SU-DHL-6 (cell line): ENCODE measurements at regions not wholly inside any gene's neighbourhood (a gene's known extent, or its start where the extent isn't known, plus 50 kb on each side); places are given as distances from the start of the nearest gene placed in this dataset.
"Not testable (repeated sequence)": the region's sequence is repeated elsewhere in the genome, so short reads cannot be mapped to it uniquely, and the experiment has no call there.

Source experiments
- H2AFZ ChIP-seq: fragments of 200-600 bp; sonication (generic); 2 replicates; pipeline ENCODE4 v1.6.1; 2014; ENCODE audit warnings: low read depth, mild to moderate bottlenecking, moderate library complexity, mixed read lengths, antibody characterized with exemption, low read length; ENCODE audit not compliant: severe bottlenecking
- H3F3A ChIP-seq: fragments of 200-600 bp; shearing (Covaris generic); 2 replicates; pipeline ENCODE4 v1.6.0; 2016; ENCODE audit warnings: antibody characterized with exemption, mild to moderate bottlenecking; ENCODE audit not compliant: insufficient read depth
- H3K27ac ChIP-seq: fragments of 200-600 bp; sonication (generic); 2 replicates; pipeline ENCODE4 v1.5.1; 2016; ENCODE audit warnings: low read depth, mild to moderate bottlenecking, low read length, moderate library complexity, mixed read lengths
- H3K27me3 ChIP-seq: fragments of 200-600 bp; sonication (generic), shearing (Covaris generic); 2 replicates; pipeline ENCODE4 v1.6.0; 2014; ENCODE audit warnings: mild to moderate bottlenecking, low read length
- H3K36me3 ChIP-seq: fragments of 200-600 bp; sonication (generic); 2 replicates; pipeline ENCODE4 v1.6.1; 2014; ENCODE audit warnings: mild to moderate bottlenecking, low read length, mixed read lengths
- H3K4me2 ChIP-seq: fragments of 300-600, 200-600 bp; shearing (Covaris generic), sonication (generic); 2 replicates; pipeline ENCODE4 v1.6.0; 2014; ENCODE audit warnings: low read length, low read depth, mild to moderate bottlenecking; ENCODE audit not compliant: poor library complexity, severe bottlenecking
- H3K4me3 ChIP-seq: fragments of 200-600 bp; sonication (generic); 2 replicates; pipeline ENCODE4 v1.5.1; 2014; ENCODE audit warnings: antibody characterized with exemption, low read length, mild to moderate bottlenecking, mixed read lengths; ENCODE audit not compliant: insufficient read depth, poor library complexity, severe bottlenecking
- H3K79me2 ChIP-seq: fragments of 200-600 bp; sonication (generic); 2 replicates; pipeline ENCODE4 v1.6.1; 2014; ENCODE audit warnings: mild to moderate bottlenecking, low read length, moderate library complexity; ENCODE audit not compliant: insufficient read depth
- H3K9ac ChIP-seq: fragments of 200-600 bp; sonication (generic); 2 replicates; pipeline ENCODE4 v1.7.0; 2014; ENCODE audit warnings: mild to moderate bottlenecking, low read length
- H3K9me2 ChIP-seq: fragments of 200-600 bp; sonication (generic); replicated peaks from 2 replicates; pipeline ENCODE4 v1.6.1; 2014; ENCODE audit warnings: low read length; ENCODE audit not compliant: insufficient read depth
- H3K9me3 ChIP-seq: fragments of 200-600 bp; sonication (generic); 2 replicates; pipeline ENCODE4 v1.6.1; 2014; ENCODE audit warnings: low read length, mixed read lengths; ENCODE audit not compliant: insufficient read depth
- H4K20me1 ChIP-seq: fragments of 200-600 bp; sonication (generic); 2 replicates; pipeline ENCODE4 v1.6.1; 2014; ENCODE audit warnings: low read depth, mild to moderate bottlenecking, antibody characterized with exemption, low read length, moderate library complexity, mixed read lengths

DNA sequence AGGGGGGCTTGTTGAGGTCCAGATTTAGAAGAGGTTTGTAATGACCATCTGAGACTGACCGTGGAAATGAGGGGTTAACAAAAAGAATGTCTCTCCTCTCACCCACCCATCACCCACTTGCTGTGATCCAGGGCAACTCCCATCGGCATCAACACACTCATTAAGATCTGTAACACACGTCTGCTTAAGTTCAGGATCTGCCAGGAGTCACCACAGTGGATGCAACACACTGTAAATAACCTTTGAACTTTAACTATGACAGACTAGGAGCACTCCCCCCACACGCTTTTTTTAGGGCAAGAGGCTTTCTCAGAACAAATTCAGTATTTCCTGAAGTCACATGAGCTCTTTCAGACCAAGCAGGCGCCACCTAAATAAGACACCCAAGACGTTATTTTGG, 301.9 kb downstream of the ANAPC1 start:
- not testable (repeated sequence) for H3K27ac ChIP-seq, H2AFZ ChIP-seq, H3K36me3 ChIP-seq, H3K79me2 ChIP-seq, H3F3A ChIP-seq, H3K4me2 ChIP-seq, H4K20me1 ChIP-seq, H3K27me3 ChIP-seq, H3K9me2 ChIP-seq, H3K9ac ChIP-seq, H3K4me3 ChIP-seq, H3K9me3 ChIP-seq

DNA sequence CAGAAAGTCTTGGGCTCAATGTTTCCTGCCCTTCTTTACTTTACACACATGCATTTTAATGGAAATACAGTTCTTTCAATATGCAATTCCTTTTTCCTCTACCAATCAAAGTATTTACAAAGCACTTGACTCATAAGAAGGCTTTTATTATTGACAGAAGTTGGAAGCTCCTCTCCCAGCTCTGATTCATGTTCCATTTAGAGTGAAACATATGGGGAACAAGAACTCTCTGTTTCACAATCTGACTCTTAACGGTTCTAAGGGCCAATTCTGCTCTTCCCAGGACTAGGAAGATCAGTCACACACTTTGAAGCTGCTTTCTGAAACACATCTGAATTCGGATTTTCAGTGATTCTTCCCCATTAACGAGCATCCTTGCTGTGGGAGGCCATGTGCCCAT, 300.5 kb downstream of the ANAPC1 start:
- not testable (repeated sequence) for H3K27me3 ChIP-seq, H3K79me2 ChIP-seq, H3K36me3 ChIP-seq, H3K4me3 ChIP-seq, H3K9me3 ChIP-seq, H2AFZ ChIP-seq, H4K20me1 ChIP-seq, H3K27ac ChIP-seq, H3F3A ChIP-seq, H3K4me2 ChIP-seq, H3K9ac ChIP-seq, H3K9me2 ChIP-seq

DNA sequence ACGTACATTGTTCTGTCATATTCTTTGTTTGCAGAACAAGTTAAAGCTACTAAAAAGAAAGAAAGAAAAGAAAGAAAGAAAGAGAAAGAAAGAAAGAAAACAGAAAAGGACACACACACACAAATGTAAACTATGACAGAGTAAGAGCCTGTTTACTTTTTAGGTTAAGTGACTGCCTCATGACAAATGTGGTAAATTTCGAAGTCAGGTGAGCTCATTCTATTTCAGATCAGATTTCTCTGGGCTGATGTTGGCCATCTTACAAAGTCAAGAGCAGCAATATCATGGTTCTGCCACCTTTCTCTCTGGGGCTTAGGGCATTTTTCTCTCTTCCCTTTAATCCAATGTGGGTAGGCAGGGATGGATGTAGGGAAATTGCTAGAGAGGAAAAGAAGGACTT, 299.5 kb downstream of the ANAPC1 start:
- not testable (repeated sequence) for H3K4me2 ChIP-seq, H3K9ac ChIP-seq, H2AFZ ChIP-seq, H3K36me3 ChIP-seq, H3K9me2 ChIP-seq, H3K27me3 ChIP-seq, H3K27ac ChIP-seq, H3K9me3 ChIP-seq, H3K4me3 ChIP-seq, H3K79me2 ChIP-seq, H3F3A ChIP-seq, H4K20me1 ChIP-seq

DNA sequence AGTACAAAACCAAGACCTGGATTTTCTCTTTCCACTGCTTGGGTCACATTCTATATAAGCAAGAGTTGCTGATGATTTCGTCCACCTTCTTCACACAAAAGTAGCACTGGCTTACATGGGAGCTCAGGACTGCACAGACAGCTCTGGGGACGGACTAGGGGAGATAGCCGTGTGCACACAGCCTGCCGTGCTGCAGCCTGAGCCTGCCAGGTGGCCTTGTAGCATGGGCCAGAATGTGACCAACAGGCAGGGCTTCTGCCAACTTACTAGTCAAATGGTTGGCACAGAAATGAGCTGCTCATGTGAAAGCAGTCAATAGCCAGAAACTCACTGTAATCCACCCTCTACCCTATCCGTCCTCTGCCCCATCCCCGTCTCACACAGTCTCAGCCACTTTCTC, 299.0 kb downstream of the ANAPC1 start:
- not testable (repeated sequence) for H3K27me3 ChIP-seq, H3K9me2 ChIP-seq, H3K79me2 ChIP-seq, H3K36me3 ChIP-seq, H3F3A ChIP-seq, H3K9ac ChIP-seq, H3K4me3 ChIP-seq, H3K9me3 ChIP-seq, H3K4me2 ChIP-seq, H3K27ac ChIP-seq, H2AFZ ChIP-seq, H4K20me1 ChIP-seq

DNA sequence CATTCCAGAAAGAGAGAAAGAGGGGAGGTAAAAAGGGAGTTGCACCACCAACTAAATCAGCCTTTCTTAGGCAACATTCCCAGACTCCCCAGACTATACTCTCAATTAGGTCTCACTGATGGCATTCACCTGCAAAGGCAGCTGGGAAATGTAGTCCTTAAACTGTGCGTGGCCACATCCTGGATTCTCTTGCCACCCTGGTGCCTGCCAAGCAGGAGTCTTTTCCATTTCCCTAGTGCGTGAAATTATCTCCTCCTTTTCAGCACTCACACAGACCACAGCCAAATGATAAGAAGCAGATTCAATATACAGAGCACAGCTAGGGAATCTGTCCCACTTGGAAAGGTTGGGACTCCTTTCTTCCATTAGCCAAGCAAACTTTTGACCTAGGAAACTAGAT, 298.0 kb downstream of the ANAPC1 start:
- H3F3A ChIP-seq, H4K20me1 ChIP-seq, H2AFZ ChIP-seq, H3K4me3 ChIP-seq, H3K9me2 ChIP-seq, H3K79me2 ChIP-seq, H3K27ac ChIP-seq, H3K27me3 ChIP-seq, H3K9me3 ChIP-seq, H3K9ac ChIP-seq, H3K36me3 ChIP-seq, H3K4me2 ChIP-seq: not testable (repeated sequence)

DNA sequence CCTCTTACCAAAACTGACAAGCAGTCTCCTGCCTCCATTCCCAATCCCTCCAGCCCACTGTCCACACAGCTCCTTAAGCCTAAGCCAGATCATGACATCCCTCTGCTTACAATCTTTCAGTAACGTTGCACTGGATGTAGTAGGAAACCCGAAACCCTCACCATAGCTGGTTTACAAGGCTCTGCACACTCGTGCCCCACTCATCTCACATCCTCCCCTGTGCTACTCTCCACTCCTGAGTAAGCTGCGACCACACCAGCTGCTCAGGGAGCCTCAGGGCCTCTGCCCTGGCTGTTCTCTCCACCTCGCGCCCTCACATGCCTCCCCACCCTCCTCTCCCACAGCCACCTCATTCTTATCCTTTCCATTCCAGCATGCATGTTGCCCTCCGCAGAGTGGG, 288.9 kb downstream of the ANAPC1 start:
- not testable (repeated sequence) for H4K20me1 ChIP-seq, H3K4me2 ChIP-seq, H2AFZ ChIP-seq, H3F3A ChIP-seq, H3K9me2 ChIP-seq, H3K36me3 ChIP-seq, H3K79me2 ChIP-seq, H3K27ac ChIP-seq, H3K9ac ChIP-seq, H3K9me3 ChIP-seq, H3K4me3 ChIP-seq, H3K27me3 ChIP-seq

DNA sequence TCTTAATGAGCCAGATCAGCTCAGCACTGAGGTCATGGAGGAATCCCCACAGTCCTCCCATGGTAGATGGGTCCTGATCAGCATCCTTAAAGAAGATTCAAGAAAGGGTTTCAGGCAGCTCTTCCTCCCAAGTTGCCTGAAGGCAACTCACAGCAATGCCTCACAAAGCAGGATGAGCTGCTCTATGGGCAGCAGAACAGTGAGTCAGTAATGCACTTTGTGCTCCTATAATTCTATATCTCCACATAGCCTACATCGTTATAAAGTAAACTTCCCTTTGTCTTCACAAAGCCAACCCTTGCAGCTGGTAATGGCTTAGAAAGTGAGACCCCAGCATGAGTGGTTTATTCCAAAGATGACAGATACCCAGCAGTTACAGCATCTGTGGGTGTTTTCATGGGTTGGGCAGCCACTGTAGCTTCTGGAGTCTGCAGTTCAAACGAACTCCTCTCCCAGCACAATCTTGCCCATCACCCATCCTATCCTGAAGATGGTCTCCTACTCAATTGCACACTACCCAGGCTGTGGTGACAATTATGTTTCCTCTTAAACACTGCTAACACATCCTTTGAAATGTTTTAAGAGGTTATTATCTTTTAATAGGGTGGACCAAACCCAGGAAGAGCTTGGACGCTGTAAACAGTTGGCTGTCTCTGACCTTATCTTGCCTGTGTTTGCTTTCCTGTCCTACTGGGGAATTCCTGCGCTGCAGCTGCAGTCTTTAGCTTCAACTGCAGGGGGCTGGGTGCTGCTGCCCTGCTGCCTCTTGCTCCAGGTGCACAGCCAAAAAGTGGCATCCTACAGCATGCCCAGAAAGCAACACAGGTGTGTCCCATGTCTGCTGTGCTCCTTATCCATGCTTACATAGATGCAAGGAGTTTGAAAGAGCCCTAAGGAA, 286.9 kb downstream of the ANAPC1 start:
- H3K9ac ChIP-seq, H3K27ac ChIP-seq, H3K79me2 ChIP-seq, H3K27me3 ChIP-seq, H3F3A ChIP-seq, H3K9me3 ChIP-seq, H2AFZ ChIP-seq, H3K4me3 ChIP-seq, H3K4me2 ChIP-seq, H3K9me2 ChIP-seq, H4K20me1 ChIP-seq, H3K36me3 ChIP-seq: not testable (repeated sequence)

DNA sequence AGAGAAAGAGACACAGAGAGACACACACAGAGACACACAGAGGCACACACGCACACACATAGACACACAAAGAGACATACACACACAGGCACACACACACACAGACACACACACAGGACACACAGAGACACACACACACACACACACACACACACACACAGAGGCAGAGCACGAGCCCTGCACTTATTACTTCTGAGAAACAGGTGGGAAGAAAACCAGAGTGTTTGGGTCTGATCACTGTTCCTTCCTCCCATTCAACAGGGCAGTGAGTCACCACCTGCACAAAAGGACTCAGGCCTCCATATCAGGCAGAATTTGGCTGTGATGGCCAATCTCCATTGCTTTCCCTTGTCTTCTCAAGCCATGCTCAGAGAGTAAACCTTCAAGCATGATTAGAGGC, 285.0 kb downstream of the ANAPC1 start:
- not testable (repeated sequence) for H3K27ac ChIP-seq, H3K9ac ChIP-seq

More for the DNA sequence above, 285.0 kb downstream of the ANAPC1 start:
- not testable (repeated sequence) for H3K79me2 ChIP-seq, H3K27me3 ChIP-seq, H3K9me2 ChIP-seq, H4K20me1 ChIP-seq, H3K9me3 ChIP-seq, H3K4me2 ChIP-seq, H3K4me3 ChIP-seq, H3F3A ChIP-seq, H3K36me3 ChIP-seq, H2AFZ ChIP-seq
